Activated naive CD4-positive, alpha-beta T cell treated with anti-CD3 and anti-CD28 coated beads, Interleukin-2, amount 50 U/mL, for 24 hours (primary cell): ENCODE measurements at regions not wholly inside any gene's neighbourhood (a gene's known extent, or its start where the extent isn't known, plus 50 kb on each side); places are given as distances from the start of the nearest gene placed in this dataset.
"Not testable (repeated sequence)": the region's sequence is repeated elsewhere in the genome, so short reads cannot be mapped to it uniquely, and the experiment has no call there.

Source experiments
- H3K27ac Mint-ChIP-seq: one replicate; pipeline ENCODE4 v1.8.0; 2021; ENCODE audit warnings: mild to moderate bottlenecking, mixed read lengths
- H3K27me3 Mint-ChIP-seq: one replicate; pipeline ENCODE4 v1.8.0; 2021; ENCODE audit warnings: mixed read lengths
- H3K36me3 Mint-ChIP-seq: one replicate; pipeline ENCODE4 v1.8.0; 2021; ENCODE audit warnings: mixed read lengths
- H3K4me1 Mint-ChIP-seq: one replicate; pipeline ENCODE4 v1.8.0; 2021; ENCODE audit warnings: mixed read lengths
- H3K4me3 Mint-ChIP-seq: one replicate; pipeline ENCODE4 v1.8.0; 2021; ENCODE audit warnings: mild to moderate bottlenecking, mixed read lengths
- H3K9me3 Mint-ChIP-seq: one replicate; pipeline ENCODE4 v1.8.0; 2021; ENCODE audit warnings: mixed read lengths

DNA sequence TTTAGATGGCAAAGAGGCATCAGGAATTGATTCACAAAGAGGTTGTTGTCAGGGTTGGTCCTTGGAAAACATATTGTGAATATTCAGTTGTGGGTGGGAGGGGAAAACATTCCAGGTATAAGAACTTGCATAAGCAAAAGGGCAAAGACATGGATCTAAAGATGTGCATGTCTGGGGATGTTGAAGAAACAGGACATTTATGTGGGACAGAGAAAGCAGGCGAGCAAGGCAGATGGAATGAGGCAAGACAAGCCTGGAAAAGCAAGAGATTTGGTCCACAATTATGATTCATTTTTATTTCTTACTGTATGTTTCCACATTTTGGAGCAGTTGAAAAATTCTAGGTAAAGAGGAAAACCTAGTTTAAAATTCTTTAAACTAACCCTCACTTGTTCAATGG, 134.9 kb upstream of the CXXC4 start:
- H3K27ac Mint-ChIP-seq: no peak overlapping the region
- H3K4me3 Mint-ChIP-seq: no peak overlapping the region
- no peaks in the 10 kb centered on the region for H3K4me1 Mint-ChIP-seq
- no peaks in the 10 kb centered on the region for H3K27me3 Mint-ChIP-seq
- no peaks in the 10 kb centered on the region for H3K9me3 Mint-ChIP-seq
- H3K36me3 Mint-ChIP-seq: no peaks in the 10 kb centered on the region

DNA sequence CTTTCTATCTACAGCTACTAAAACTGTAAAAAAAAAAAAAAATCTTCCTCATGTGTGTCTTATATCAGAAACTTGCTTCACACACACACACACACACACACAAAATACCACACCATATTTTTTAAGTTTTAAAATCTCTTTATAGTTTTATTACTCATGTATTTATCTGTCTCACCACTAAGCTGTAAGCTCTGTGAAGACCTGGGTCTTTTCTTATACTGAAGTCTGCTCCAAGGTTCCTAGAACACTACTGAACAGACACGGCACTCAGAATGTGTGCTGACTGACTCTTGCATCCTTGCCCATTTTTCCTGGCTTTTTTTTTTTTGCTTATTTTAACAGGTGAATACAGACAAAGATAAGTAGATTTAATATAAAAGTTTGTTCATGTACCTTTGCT, 135.6 kb upstream of the CXXC4 start:
- H3K27ac Mint-ChIP-seq: no peak overlapping the region
- H3K4me1 Mint-ChIP-seq: no peaks in the 10 kb centered on the region
- H3K4me3 Mint-ChIP-seq: no peak overlapping the region
- no peaks in the 10 kb centered on the region for H3K36me3 Mint-ChIP-seq
- no peaks in the 10 kb centered on the region for H3K27me3 Mint-ChIP-seq
- H3K9me3 Mint-ChIP-seq: no peaks in the 10 kb centered on the region

DNA sequence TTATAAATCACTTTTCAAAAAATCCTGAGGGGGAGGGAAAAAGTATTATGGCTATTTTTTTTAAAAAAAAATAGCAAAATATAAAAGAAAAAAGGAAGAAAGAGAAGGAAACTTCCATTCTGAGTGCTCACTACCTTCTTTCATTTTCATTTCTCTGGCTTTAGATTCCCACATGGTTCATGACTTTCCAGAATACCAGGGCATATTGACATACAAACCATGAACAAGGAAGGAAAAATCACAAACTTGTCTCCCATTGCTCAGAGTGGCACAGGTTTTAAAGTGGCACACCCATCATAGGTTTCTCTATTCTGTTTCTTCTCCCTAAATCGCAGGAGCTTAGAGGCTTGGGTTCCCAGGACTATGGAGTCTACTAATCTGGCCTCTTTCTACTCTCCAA, 136.3 kb upstream of the CXXC4 start:
- no peak overlapping the region for H3K4me3 Mint-ChIP-seq
- H3K27me3 Mint-ChIP-seq: no peaks in the 10 kb centered on the region
- H3K9me3 Mint-ChIP-seq: no peaks in the 10 kb centered on the region
- no peak overlapping the region for H3K27ac Mint-ChIP-seq
- H3K4me1 Mint-ChIP-seq: no peaks in the 10 kb centered on the region
- H3K36me3 Mint-ChIP-seq: no peaks in the 10 kb centered on the region

DNA sequence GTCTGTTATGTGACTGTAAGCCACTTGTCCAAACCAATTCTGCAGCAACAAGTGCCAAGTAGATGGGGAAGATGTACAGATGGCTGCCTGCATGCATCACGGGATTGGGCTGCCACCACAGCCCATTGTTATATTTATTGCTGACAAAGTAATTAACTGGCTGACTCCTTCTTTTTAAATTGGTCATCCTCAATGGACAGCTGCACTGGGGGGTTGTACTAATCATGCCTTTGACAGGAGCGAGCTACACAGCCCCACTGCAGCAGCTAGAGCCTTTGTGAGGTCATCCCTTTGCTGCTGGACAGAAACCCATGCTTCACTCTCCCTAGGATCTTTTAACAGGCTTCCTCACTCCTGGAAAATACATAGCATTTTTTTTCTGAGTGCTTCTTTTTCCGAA, 146.7 kb upstream of the CXXC4 start:
- H3K36me3 Mint-ChIP-seq: no peaks in the 10 kb centered on the region
- no peaks in the 10 kb centered on the region for H3K27me3 Mint-ChIP-seq
- H3K9me3 Mint-ChIP-seq: no peaks in the 10 kb centered on the region
- no peak overlapping the region for H3K4me3 Mint-ChIP-seq
- H3K27ac Mint-ChIP-seq: no peak overlapping the region
- no peaks in the 10 kb centered on the region for H3K4me1 Mint-ChIP-seq

DNA sequence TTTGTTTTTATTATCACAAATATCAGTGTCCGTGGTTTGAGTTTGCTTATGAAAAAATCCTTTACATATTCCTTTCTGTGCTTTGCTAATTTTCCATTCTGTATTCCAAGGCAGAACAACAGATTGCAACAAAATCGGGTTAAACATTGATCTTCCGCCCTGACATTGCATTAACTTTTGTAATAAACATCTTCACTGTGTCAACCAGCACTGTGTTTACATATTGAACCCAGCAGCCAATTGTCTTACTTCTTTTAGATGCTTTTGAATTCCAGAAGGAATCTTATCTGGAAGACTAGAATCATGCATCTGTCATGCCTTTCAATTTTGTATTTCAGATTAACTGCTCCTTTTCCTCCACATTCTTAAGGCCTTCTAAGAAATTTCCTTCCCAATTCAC, 147.8 kb upstream of the CXXC4 start:
- no peaks in the 10 kb centered on the region for H3K9me3 Mint-ChIP-seq
- H3K4me3 Mint-ChIP-seq: no peak overlapping the region
- no peaks in the 10 kb centered on the region for H3K36me3 Mint-ChIP-seq
- H3K4me1 Mint-ChIP-seq: no peaks in the 10 kb centered on the region
- peaks cover 2% of the 10 kb centered on the region for H3K27me3 Mint-ChIP-seq
- H3K27ac Mint-ChIP-seq: no peak overlapping the region

DNA sequence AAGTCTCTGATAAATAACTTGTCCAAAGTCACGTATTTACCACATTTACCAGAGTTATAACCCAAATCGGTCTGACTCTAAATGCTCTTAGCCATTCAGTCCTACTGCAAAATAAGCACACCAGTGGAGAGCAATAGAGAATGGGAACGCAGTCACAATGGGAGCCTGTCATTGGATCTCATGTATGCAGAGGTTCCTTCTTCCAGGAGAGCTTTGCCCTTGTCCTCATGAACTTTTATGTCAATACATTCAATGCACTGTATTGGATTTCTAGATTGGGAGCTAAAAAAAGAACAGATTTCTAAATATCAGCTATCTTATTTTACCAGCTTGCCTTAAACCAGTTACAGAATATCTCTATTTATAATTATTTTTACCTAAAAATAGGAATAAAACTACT, 149.1 kb upstream of the CXXC4 start:
- Mint-ChIP-seq H3K27ac (no peak overlapping the region), H3K4me1 (no peaks in the 10 kb centered on the region), H3K27me3 (peaks cover 2% of the 10 kb centered on the region), H3K9me3 (no peaks in the 10 kb centered on the region), H3K4me3 (no peak overlapping the region), H3K36me3 (no peaks in the 10 kb centered on the region)

DNA sequence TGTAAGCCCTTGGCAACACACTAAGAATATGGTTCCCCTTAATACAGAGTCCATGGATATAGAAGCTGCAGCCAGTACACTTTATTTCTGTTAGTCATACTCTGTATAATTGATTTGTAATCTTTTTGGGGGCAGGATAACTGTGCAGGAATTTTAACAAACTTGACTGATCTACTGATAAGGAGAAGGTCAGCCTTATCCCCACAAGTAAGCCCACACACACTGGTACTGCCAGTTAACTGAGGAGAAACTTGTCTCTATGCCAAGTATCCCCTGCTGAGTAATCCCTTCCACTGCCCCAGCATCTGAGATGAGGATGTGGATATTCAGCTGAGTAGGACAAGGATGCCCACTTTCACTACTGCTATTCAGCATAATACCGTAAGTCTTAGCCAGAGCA, 154.9 kb upstream of the CXXC4 start:
- Mint-ChIP-seq H3K4me3 (no peak overlapping the region), H3K27ac (no peak overlapping the region), H3K9me3 (peaks cover 18% of the 10 kb centered on the region), H3K4me1 (no peaks in the 10 kb centered on the region), H3K36me3 (no peaks in the 10 kb centered on the region), H3K27me3 (peaks cover 2% of the 10 kb centered on the region)

DNA sequence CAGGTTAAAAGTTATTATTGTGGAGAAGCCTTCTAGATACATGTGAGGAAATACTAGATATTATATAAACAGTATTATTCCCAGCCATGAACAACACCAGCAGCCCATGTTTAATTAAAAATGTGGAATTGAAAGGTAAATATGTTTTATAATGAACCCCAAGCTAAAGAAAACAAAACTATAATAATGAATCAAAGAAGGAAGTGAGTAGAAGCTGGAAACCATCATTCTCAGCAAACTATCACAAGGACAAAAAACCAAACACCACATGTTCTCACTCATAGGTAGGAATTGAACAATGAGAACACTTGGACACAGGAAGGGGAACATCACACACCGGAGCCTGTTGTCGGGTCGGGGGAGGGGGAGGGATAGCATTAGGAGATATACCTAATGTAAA, 167.6 kb upstream of the CXXC4 start:
- H3K36me3 Mint-ChIP-seq, H3K27ac Mint-ChIP-seq, H3K9me3 Mint-ChIP-seq, H3K27me3 Mint-ChIP-seq, H3K4me1 Mint-ChIP-seq, H3K4me3 Mint-ChIP-seq: not testable (repeated sequence)

DNA sequence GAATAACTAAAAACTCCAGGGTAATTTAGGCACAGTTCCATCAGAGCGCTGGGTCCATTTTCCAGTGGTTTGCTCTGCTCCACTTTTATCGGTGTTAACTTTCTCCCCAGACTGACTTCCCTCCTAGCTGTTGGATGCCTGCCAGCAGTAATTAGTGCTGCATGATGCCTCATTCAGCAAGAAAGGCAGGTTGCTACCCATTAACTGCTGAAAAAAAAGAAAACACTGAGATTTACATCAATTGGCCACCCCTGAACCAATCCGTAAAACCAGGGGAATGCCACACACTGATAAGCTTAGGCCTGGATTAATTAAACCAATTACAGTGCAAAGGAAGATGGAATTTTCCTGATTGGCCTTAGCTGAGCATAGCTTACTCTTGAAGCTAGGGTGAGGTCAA, 182.4 kb upstream of the CXXC4 start:
- Mint-ChIP-seq H3K36me3 (no peaks in the 10 kb centered on the region), H3K27me3 (peaks cover 2% of the 10 kb centered on the region), H3K9me3 (peaks cover 13% of the 10 kb centered on the region), H3K27ac (no peak overlapping the region), H3K4me3 (no peak overlapping the region), H3K4me1 (no peaks in the 10 kb centered on the region)

DNA sequence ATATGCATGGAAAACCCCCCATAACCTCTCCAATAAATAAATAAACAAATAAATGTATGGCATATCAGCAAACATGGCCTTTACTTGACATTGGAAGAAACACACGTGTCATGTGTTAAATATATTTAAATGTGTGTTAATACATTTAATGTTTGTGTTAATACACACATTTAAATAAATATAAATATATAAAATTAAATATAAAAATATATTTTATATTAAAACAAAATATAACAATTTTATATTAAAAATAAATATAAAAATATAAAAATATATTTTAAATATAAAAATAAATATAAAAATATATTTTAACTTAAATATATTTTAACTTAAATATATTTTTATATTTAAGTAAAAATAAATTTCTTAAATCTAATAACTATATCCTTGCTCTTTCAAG, 187.6 kb upstream of the CXXC4 start:
- no peak overlapping the region for H3K27ac Mint-ChIP-seq
- H3K27me3 Mint-ChIP-seq: no peaks in the 10 kb centered on the region
- H3K36me3 Mint-ChIP-seq: peaks cover 4% of the 10 kb centered on the region
- H3K4me1 Mint-ChIP-seq: no peaks in the 10 kb centered on the region
- peaks cover 13% of the 10 kb centered on the region for H3K9me3 Mint-ChIP-seq
- no peak overlapping the region for H3K4me3 Mint-ChIP-seq

DNA sequence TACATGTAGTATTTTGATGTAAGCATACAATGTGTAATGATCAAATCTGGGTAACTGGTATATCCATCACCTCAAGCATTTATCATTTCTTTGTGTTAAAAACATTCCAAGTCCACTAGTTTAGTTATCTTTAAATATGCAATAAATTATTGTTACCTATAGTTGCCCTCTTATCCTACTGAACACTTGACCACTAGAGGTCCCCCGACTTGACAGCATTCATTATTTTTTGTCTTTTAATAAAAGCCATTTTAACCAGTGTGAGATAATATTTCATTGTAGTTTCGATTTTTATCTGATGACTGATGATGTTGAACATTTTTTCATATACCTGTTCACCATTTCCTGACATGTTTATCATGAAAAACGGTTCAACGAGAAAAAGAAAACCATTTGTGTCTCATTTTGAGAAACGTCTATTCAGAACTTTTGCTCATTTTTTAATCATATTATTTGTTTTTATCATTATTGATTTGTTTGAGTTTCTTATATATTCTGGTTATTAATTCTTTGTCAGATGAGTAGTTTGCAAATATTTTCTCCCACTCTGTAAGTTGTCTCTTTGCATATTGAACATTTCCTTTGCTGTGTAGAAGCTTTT, 199.0 kb upstream of the CXXC4 start:
- Mint-ChIP-seq H3K9me3 (peaks cover 5% of the 10 kb centered on the region), H3K4me1 (no peaks in the 10 kb centered on the region), H3K27me3 (peaks cover 1% of the 10 kb centered on the region), H3K36me3 (no peaks in the 10 kb centered on the region), H3K27ac (no peak overlapping the region), H3K4me3 (no peak overlapping the region)

DNA sequence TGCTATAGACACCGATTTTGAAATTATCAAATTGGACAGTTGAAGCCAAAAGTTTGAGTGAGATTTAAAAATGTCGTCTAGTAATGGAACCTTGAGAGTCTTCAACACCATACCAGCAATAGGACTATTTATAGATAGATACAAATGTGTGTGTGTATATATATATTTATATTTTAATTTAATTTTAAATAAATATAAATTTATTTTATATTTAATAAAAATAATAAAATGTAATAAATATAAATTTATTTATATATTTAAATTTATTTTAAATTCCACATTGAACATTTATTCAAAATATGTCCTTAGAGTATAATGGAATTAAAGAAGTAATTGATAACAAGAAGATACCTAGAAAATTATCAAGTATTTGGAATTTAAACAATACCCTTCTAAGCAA, 221.9 kb upstream of the CXXC4 start:
- Mint-ChIP-seq H3K27me3 (no peaks in the 10 kb centered on the region), H3K9me3 (no peaks in the 10 kb centered on the region), H3K36me3 (no peaks in the 10 kb centered on the region), H3K4me1 (no peaks in the 10 kb centered on the region), H3K4me3 (no peak overlapping the region), H3K27ac (no peak overlapping the region)

DNA sequence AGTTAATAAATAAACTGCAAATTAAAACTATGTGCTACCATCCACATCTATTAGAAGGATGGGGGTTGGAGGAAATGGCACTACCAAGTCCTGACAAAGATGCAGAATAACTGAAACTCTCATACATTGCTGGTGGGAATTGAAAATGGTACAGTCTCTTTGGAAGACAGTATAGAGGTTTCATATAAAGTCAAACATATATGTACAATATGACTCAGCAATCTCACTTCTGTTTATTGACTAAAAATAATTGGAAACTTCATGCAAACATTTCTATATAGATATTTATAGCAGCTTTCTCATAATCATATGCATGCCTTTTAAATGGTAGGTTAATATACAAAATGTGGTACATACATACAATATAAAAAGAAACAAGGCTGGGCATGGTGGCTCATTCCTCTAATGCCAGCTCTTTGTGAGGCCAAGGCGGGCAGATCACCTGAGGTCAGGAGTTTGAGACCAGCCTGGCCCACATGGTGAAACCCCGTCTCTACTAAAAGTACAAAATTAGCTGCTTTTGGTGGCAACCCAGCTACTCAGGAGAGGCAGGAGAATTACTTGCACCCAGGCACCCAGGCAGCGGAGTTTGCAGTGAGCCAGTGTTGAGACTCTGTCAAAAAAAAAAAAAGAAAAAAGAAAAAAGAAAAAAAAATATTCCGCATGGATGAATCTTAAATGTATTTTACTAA, 225.0 kb upstream of the CXXC4 start:
- Mint-ChIP-seq H3K27ac (no peak overlapping the region), H3K4me1 (no peaks in the 10 kb centered on the region), H3K9me3 (no peaks in the 10 kb centered on the region), H3K36me3 (no peaks in the 10 kb centered on the region), H3K4me3 (no peak overlapping the region), H3K27me3 (no peaks in the 10 kb centered on the region)

DNA sequence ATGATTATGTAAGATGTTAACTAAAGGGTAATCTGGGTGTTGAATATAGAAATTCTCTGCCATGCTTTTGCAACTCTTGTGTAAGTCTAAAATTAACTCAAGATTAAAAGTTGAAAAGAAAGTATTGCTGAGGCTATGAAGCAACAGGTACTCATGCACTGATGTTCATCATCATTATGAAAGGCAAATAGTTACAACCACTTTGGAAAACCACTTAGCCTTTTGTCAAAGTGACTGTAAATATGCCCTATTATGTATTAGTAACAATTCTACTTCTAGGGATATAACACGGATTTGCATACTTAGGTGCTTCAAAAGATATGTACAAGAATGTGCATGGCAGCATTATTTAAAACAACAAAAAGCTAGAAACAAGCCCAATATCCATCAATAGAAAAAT, 227.8 kb upstream of the CXXC4 start:
- no peaks in the 10 kb centered on the region for H3K36me3 Mint-ChIP-seq
- H3K4me3 Mint-ChIP-seq: no peak overlapping the region
- no peak overlapping the region for H3K27ac Mint-ChIP-seq
- H3K4me1 Mint-ChIP-seq: no peaks in the 10 kb centered on the region
- H3K27me3 Mint-ChIP-seq: no peaks in the 10 kb centered on the region
- H3K9me3 Mint-ChIP-seq: no peaks in the 10 kb centered on the region

DNA sequence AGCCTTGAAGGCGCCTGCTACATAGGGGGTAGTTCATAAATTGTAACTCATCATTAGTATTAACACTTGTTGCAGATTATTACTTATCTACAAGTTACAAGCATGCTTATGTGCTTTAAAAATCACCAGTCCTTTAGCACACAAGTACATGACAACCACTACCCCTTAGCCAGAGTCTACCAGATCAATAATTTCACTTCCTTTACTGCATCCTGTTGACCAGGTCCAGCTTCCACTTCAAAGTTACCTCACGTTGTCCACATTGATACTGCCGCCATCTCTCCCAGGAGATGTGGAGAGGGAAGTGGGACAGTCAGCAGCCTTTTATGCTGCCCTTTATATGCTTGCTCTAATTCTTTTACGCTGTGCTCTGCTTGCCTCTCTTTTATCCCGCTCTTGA, 231.3 kb upstream of the CXXC4 start:
- Mint-ChIP-seq H3K27me3 (no peaks in the 10 kb centered on the region), H3K4me3 (no peak overlapping the region), H3K27ac (no peak overlapping the region), H3K4me1 (no peaks in the 10 kb centered on the region), H3K9me3 (no peaks in the 10 kb centered on the region), H3K36me3 (no peaks in the 10 kb centered on the region)

DNA sequence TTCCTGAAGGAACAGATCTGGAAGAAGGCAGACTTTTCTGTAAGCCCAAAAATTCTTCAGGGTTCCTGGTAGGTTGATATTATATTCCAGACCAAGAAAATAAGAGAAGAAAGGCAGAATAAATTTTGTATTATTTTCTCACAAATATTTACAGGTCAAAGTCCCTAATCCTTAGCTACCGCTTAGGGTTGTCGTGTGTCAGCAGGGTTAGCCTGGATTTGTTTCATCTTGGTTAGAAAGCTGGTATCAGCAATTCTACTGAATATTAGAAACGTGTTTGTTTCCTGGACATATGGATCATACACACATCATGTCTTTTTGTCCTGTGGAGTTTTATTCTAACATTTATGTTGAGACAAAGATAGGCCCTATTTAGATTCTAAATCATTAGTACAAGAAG, 232.9 kb upstream of the CXXC4 start:
- Mint-ChIP-seq H3K4me1 (no peaks in the 10 kb centered on the region), H3K27ac (no peak overlapping the region), H3K36me3 (no peaks in the 10 kb centered on the region), H3K4me3 (no peak overlapping the region), H3K9me3 (no peaks in the 10 kb centered on the region), H3K27me3 (no peaks in the 10 kb centered on the region)
